COR-L47 (cell line): ENCODE measurements at regions not wholly inside any gene's neighbourhood (a gene's known extent, or its start where the extent isn't known, plus 50 kb on each side); places are given as distances from the start of the nearest gene placed in this dataset.

ENCODE experiments used
- DNase-seq: peaks from one replicate; lab custom pipeline; 2025; lab: John Stamatoyannopoulos, UW

GRCh38 chr2:128691526-128691925, 372.9 kb upstream of the HS6ST1 start:
- no peak for DNase-seq

DNA sequence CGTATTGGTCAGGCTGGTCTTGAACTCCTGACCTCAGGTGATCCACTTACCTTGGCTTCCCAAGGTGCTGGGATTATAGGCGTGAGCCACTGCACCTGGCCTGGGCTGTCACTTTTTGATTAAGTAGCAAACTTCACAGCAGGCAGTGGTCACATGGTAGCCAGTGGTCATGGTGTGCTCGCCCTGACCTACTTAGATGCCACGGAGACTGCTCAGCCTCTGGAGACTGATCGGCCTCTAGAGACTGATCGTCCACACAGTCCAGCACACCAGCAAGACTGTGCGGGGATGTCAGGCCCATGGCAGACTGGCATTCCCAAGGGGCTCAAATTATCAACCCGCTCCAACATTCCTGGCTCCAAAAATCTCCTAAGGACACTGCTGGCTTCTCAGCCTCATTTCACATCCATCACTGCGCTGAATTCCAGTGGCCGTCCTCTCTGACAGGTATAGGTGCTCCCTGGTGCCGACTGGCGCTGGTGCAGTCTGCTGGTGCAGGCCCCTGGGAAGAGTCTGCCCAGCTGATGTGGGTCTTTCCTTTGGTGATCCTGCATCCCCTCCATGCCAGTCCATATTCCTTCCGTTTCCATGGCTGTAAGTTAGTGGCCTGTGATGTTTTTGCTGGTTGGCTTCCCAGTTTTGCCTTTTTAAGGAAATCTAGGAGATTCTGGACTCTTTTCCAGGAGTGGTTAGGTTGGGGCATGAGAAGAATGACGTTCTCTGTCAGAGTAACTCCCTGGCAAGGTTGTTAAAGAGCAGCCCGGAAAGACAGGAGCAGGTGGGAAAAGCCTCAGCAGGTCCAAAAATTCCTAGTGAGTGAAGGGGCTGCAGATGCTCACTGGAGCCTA, 374.5 kb upstream of the HS6ST1 start:
- no peak for DNase-seq

DNA sequence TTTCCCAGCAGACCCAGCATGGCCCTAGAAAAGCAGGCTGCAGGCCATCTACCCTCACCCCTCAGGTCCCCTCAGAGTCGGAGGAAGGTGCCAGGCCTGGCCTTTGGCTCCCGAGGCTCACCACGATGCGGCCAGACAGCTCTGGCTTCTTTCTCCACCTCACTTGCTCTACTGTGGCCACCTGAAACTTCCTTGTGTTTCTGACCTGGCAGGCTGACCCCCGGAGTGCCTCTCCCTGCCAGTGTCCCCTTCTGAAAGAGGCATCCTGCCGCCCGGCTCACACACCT, 375.0 kb upstream of the HS6ST1 start:
- no peak for DNase-seq

DNA sequence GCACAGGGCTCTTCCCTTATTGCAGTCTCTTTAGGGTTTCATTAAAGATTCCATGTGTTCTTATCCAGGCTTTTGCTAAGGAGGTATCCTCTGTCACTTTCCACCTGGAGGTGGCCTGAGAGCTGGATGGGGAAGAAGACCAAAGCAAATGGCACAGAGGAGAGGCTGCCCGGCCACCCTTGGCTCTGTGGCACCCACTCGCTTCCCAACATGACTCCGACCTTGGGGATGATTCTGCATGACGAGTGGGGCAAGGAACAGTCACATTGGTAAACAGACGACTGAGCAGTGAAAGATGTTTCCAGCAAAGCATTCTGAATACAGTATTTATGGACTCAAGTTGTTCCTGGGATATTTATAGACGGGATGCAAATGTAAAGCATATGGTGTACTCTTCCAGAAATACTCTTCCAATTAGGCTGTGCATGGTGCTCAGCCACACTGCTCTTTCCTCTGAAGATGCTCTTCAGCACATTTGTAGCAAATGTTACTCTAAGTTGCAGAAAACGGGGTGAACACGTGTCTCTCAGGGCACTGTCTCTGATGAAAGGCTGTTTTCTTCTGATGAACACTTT, 377.1 kb upstream of the HS6ST1 start:
- no peak for DNase-seq

DNA sequence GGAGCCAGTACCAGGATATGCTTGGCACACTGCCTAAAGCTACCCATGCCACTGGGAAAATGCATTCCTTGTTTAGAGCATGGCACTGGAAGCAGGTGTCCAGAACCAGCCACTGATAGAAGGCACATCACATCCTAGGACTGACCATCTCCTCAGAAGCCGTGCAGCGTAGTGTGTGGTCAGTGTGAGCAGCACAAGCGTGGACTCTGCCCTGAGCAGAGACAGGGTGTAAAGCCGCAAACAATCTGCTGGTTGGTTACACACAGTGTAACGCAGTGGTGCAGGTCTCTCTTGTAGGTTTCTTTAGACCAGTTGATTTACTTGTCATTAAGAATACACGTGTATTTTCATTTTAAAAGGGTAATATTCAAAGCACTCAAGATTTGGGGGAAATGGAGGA, 377.8 kb upstream of the HS6ST1 start:
- no peak for DNase-seq

GRCh38 chr2:128701418-128701817, 382.8 kb upstream of the HS6ST1 start:
- DNase-seq = no peak

DNA sequence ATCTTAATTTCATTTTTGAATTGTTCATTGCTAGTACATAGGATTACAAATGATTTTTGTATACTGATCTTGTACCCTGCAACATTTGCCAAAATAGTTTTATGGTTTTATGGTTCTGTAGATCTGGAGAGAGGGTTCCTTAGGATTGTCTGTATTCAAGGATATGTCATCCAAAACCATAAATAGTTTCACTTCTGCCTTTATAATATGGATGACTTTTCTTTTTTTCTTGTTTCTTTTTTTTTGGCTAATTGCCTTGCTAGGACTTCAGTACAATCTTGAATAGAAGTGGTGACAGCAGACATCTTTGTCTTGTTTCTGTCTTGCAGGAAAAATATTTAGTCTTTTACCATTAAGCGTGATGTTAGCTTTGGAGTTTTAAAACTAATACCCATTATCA, 383.9 kb upstream of the HS6ST1 start:
- no peak for DNase-seq

GRCh38 chr2:128708106-128708816, 389.6 kb upstream of the HS6ST1 start:
- DNase-seq = no peak

DNA sequence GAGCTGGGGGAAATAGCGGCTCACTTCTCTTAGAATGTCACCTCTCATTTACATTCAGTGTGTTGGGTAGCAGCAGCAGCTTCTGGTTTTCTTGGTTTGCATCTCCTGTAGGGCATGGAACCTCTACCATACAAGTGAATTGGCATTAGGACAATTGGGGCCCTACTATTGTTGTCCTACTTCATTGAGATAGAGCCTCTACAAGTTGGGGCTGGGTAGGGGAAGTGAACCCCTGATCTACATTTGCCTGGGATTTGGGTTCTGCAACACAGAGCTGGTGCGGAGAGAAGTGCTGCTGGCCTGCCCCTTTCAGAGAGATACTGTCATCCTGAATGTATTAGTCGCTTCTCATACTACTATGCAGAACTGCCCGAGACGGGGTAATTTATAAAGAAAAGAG, 391.6 kb upstream of the HS6ST1 start:
- no peak for DNase-seq

GRCh38 chr2:128710729-128711128, 392.1 kb upstream of the HS6ST1 start:
- DNase-seq = no peak

- DNase-seq = no peak
Observed at GRCh38 chr2:128714285-128714684, 395.6 kb upstream of the HS6ST1 start.

DNA sequence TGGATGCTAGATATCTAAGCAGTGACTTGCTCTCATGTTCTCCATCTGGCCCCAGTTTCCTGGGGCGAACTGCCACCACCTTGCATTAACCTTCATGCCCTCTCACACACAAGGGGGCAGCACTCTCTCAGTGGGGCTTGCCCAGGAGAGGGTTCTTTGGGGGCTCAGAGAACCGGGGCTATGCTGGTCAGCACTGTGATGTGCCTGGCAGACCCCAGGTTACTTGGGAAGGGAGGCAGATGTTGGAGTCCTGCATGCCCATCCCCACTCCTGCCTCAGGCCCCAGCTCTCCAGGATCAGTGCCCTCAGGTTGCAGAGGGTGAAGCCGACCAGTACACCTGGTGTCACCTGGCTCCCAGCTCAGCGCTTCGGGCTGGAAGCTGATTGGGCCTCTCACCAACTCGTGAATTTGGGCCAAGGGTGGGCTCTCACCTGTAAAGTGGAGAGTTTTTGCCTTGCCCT, 396.2 kb upstream of the HS6ST1 start:
- DNase-seq = no peak

DNA sequence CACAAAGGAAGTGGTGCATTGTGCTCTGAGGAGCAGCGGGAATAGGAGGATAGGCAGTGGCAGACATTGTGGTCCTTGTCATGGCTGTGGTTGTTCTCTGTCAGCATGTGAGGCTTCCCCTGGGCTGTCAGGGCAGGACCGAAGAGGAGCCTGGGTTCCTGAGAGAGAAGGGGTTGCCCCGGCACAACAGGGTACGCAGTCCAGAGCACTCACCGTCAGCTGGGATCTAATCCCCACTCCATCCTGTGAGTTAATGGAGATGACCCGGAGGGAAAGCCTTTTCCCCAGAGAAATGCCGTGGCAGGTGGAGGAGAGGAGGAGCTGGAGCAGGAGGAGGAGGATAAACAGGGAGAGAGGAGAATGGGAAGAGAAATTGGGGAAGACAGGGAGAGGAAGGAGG, 396.7 kb upstream of the HS6ST1 start:
- DNase-seq = no peak

- no peak for DNase-seq
Observed at GRCh38 chr2:128716299-128716721, 397.6 kb upstream of the HS6ST1 start.

GRCh38 chr2:128717758-128718710, 399.4 kb upstream of the HS6ST1 start:
- no peak for DNase-seq

- DNase-seq = no peak
Observed at GRCh38 chr2:128720080-128721022, 401.7 kb upstream of the HS6ST1 start.

DNA sequence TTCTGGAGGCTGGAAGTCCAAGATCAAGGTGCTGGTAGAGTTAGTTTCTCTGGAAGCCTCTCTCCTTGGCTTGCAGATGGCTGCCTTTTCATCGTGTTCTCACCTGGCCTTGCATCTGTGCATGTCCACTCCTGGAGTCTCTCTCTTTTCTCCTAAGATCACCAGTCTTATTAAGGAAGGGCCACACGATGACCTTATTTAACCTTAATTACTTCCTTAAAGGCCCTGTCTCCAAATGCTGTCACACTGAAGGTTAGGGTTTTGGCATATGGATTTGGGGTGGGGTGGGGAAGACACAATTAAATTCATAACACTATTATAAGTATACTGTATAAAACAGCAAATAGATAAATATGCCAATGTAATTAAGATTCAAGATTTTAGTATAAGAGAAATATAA, 402.4 kb upstream of the HS6ST1 start:
- DNase-seq = no peak

DNA sequence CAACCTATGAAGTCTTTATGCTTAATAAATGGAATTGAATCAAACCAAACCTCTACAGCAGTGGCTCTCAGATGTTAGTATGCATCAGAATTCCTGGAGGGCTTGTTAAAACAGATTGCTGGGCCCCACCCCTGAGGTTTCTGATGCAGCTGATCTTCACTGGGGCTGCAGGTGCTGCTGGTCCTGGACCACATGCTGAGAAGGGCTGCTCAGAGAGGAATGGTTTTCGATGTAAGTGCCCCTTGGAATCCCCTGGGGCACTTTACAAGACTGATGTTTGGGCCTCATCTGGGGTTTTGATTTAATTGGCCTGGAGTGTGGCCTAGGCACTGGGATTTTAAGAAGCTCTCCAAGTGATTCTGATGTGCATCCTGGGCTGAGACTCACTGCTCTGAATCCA, 403.8 kb upstream of the HS6ST1 start:
- no peak for DNase-seq

DNA sequence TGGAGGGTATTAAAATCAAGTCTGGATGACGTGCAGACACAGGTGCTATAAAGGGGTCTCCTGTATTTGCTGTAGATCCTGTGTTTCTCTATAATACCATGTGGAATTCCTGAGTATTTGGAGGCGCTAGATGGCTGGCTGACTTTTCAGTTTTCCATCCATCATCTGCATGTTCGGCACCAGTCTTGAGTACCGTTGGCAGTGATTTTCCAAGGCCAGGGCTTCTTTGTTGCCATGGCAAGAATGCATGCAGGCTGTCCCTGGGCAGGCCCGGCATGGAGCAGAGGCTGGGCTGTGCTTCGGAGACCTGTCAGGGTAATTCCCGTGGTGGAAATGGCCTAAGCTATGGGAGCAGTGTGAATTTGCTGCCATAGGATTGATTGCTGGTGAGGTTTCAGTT, 405.9 kb upstream of the HS6ST1 start:
- DNase-seq = no peak

DNA sequence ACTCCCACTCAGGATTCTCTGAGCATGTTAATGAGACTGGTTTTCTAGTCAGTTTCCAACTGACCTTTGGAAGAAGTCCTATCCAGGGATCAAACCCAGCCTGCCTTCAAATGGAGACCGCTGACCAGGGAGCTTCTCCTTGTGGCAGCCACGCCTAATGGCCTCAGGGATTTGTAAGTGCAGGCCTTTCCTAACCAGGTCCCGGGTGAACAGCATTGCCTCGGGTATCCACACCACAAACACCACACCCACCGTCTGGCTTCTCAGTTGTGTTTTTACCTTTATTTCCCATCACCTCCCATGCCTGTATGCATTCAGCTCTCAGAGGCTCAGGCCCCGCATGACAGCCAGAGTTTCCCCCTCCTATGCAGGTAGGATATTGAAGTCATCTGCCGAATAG, 406.3 kb upstream of the HS6ST1 start:
- no peak for DNase-seq

DNA sequence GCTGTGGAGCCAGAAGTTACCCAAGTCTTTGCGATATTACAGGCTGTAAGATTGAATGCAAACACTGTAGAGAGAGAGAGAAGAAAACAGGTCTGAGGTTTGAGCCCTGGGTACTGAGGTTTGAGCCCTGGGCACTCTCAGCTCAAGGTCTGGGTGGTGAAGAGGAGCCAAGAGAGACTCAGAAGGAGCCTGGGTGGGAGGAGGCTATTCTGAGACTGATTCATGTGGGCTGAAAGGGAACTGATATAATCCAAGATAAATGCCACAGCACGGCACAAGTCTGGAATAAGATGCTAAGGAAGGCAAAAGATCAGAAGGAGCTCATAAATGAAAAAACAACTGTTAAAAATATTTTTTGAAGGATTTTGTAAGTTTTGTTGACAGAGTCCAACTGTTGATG, 407.6 kb upstream of the HS6ST1 start:
- DNase-seq = no peak
